Ovary (tissue), 7 donors: ENCODE measurements at regions not wholly inside any gene's neighbourhood (a gene's known extent, or its start where the extent isn't known, plus 50 kb on each side); places are given as distances from the start of the nearest gene placed in this dataset.

Experiments
- DNase-seq, 5 donors: peaks; one replicate each; pipeline ENCODE4 v3.0.0-alpha.2; 2019 to 2020
- H3K27ac ChIP-seq, 2 donors: fragments of 200-600 bp; one replicate each; pipeline versions ENCODE4 v1.5.1 to v1.8.0; 2019 to 2022
- H3K27me3 ChIP-seq: fragments of 200-600 bp; one replicate; pipeline ENCODE4 v1.8.0; 2022
- H3K36me3 ChIP-seq: fragments of 200-600 bp; sonication (generic); one replicate; pipeline ENCODE4 v1.5.1; 2019
- H3K4me1 ChIP-seq: one replicate; pipeline ENCODE4 v1.8.1; 2013; ENCODE audit warnings: mild to moderate bottlenecking, moderate library complexity; ENCODE audit not compliant: insufficient read depth
- H3K4me3 ChIP-seq: fragments of 200-600 bp; sonication (generic); one replicate; pipeline ENCODE4 v1.5.1; 2017
- H3K9me3 ChIP-seq, 2 donors: fragments of 200-600 bp in 1 of 2; sonication (generic) in 1 of 2; one replicate each; pipeline versions ENCODE4 v1.5.1 to v1.8.1; 2013 to 2019; ENCODE audit warnings: mild to moderate bottlenecking in 1 of 2, moderate library complexity in 1 of 2
- CTCF ChIP-seq, 3 donors: fragments of 450-650 bp in 2 of 3; fragments of 200-600 bp in 1 of 3; IDR thresholded peaks; one replicate each; pipeline versions ENCODE4 v1.5.1 to v1.8.0; 2016 to 2022; ENCODE audit warnings: antibody characterized with exemption in 3 of 3, mild to moderate bottlenecking in 1 of 3
- EP300 ChIP-seq: sonication (generic); formaldehyde crosslinking; IDR thresholded peaks from one replicate; pipeline ENCODE4 v1.6.1; 2017; ENCODE audit warnings: antibody characterized with exemption
- POLR2A ChIP-seq: fragments of 450-650 bp; IDR thresholded peaks from one replicate; pipeline ENCODE4 v1.6.1; 2017; ENCODE audit warnings: antibody characterized with exemption, mild to moderate bottlenecking, moderate library complexity
- WGBS, 3 donors: extraction: QIAGEN DNeasy Blood & Tissue Kit in 1 of 3; methylation state at CpG; one replicate each; pipeline versions ENCODE4 v1.1.5 to v1.1.7; 2013 to 2017; 5-methylcytosine and 5-hydroxymethylcytosine counted together
- intact Hi-C, 4 donors: fragments of 100-400 bp; cut with DNase I; formaldehyde crosslinking; loops; one replicate each; pipeline versions ENCODE4 v1.11.0 to v1.15.1; 2022 to 2023
- donor health status: DM: no; HTN: no; CAD: no; lungs with moderate emphysema.
- donor health status: DM: no; HTN: no; CAD: no.
- donor health status: Bipolar disorder and iron deficiency.
- donor health status: DM: no; HTN: no; CAD: no.
- donor health status: DM: yes; HTN: yes; CAD: no.

DNA sequence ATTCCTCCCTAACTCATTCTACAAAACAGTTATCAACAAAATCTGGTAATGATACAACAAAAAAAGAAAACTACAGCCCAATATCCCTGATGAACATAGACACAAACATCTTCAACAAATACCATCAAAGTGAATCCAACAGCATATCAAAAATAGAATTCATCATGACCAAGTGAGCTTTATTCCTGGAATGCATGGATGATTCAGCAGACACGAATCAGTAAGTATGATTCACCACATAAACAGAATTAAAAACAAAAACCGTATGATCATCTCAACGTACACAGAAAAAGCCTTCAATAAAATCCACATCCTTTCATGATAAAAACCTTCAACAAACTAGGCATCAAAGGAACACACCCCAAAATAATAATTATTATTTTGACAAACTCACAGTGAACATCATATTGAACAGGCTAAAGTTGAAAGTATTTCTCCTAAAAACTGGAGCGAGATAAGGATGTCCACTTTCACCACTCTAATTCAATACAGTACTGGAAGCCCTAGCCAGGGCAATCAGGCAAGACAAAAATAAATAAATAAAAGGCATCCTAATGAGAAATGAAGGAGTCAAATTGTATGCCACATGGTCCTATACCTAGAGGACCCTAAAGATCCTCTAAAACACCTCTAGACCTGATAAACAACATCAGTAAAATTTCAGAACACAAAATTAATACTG, 305.1 kb upstream of the RGMB start:
- H3K9me3 ChIP-seq = no peaks in the 10 kb centered on the region
- TF ChIP-seq EP300 (no peak), CTCF (IDR thresholded peaks at IDR 0.05) (no peak), POLR2A (no peak)
- intact Hi-C loops = no loop called here
- no peak overlapping the region for H3K4me3 ChIP-seq
- no peaks in the 10 kb centered on the region for H3K36me3 ChIP-seq
- 25 to 39% (median 33%) methylated on average over 4 of the region's 4 CpGs for WGBS, 3 donors
- no peak overlapping the region for H3K27ac ChIP-seq
- H3K4me1 ChIP-seq = no peaks in the 10 kb centered on the region
- H3K27me3 ChIP-seq = no peaks in the 10 kb centered on the region
- DNase-seq = no peak

DNA sequence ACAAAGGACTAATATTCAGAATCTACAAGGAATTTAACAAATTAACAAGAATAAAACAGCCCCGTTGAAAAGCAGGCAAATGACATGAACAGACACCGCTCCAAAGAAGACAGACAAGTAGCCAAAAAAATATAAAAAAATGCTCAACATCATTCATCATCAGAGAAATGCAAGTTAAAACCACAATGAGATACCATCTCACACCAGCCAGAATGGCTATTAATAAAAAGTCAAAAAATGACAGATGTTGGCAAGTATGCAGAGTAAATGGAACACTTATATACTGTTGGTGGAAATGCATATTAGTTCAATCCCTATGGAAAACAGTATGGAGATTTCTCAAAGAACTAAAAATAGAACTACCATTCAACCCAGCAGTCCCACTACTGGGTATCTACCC, 302.7 kb upstream of the RGMB start:
- Histone ChIP-seq H3K27ac (no peak overlapping the region), H3K36me3 (no peaks in the 10 kb centered on the region), H3K27me3 (no peaks in the 10 kb centered on the region), H3K9me3 (no peaks in the 10 kb centered on the region), H3K4me3 (no peak overlapping the region), H3K4me1 (no peaks in the 10 kb centered on the region)
- TF ChIP-seq POLR2A = no peak
- no peak for TF ChIP-seq EP300
- TF ChIP-seq CTCF (IDR thresholded peaks at IDR 0.05) = no peak
- intact Hi-C loops = no loop called here
- no peak for DNase-seq
- WGBS, 3 donors = 86 to 93% (median 88%) methylated on average over 2 of the region's 2 CpGs

- WGBS, 3 donors = 96 to 98% (median 97%) methylated on average over 2 of the region's 2 CpGs
- no peak for DNase-seq
- TF ChIP-seq EP300 = no peak
- TF ChIP-seq CTCF (IDR thresholded peaks at IDR 0.05) = no peak
- no peak for TF ChIP-seq POLR2A
These were observed 302.0 kb upstream of the RGMB start for GRCh38 chr5:98471458-98471857.

GRCh38 chr5:98474216-98474615, 299.2 kb upstream of the RGMB start:
- 82 to 86% (median 84%) methylated on average over 2 of the region's 2 CpGs for WGBS, 3 donors
- no peak overlapping the region for H3K27ac ChIP-seq
- H3K27me3 ChIP-seq = no peaks in the 10 kb centered on the region

More at GRCh38 chr5:98471458-98471857, 302.0 kb upstream of the RGMB start:
- Histone ChIP-seq H3K27ac (no peak overlapping the region), H3K9me3 (no peaks in the 10 kb centered on the region), H3K27me3 (no peaks in the 10 kb centered on the region), H3K36me3 (no peaks in the 10 kb centered on the region), H3K4me1 (no peaks in the 10 kb centered on the region), H3K4me3 (no peak overlapping the region)
- intact Hi-C loops = no loop called here

More at GRCh38 chr5:98474216-98474615, 299.2 kb upstream of the RGMB start:
- Histone ChIP-seq H3K4me1 (no peaks in the 10 kb centered on the region), H3K36me3 (no peaks in the 10 kb centered on the region), H3K9me3 (no peaks in the 10 kb centered on the region), H3K4me3 (no peak overlapping the region)
- no peak for DNase-seq
- intact Hi-C loops = no loop called here
- TF ChIP-seq EP300 (no peak), CTCF (IDR thresholded peaks at IDR 0.05) (no peak), POLR2A (no peak)
